GM19240 (cell line): ENCODE measurements at regions not wholly inside any gene's neighbourhood (a gene's known extent, or its start where the extent isn't known, plus 50 kb on each side); places are given as distances from the start of the nearest gene placed in this dataset.

ENCODE experiments used
- DNase-seq: peaks from one replicate; pipeline ENCODE4 v3.0.0; 2011; ENCODE audit warnings: low spot score; ENCODE audit not compliant: insufficient read length

DNA sequence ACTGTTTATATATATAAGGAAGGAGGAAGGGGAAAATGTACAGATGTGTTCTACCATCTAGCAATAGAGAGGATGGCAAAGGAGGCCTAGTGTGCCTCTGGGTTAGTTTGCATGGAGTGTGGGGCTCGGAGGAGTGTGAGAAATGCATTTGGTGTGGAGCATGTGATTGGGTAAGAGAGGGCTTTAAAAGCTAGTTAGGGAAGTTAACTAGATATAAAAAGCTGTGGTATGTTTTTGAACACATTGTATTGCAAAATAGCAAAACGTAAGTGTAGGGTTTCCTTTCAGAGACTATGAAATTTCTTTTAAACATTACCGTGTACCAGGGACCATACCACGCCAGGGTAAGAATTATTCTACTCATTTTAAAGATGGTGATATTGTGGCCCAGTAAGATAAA is 53.3 kb upstream of the STXBP6 start:
- DNase-seq, result no peak

DNA sequence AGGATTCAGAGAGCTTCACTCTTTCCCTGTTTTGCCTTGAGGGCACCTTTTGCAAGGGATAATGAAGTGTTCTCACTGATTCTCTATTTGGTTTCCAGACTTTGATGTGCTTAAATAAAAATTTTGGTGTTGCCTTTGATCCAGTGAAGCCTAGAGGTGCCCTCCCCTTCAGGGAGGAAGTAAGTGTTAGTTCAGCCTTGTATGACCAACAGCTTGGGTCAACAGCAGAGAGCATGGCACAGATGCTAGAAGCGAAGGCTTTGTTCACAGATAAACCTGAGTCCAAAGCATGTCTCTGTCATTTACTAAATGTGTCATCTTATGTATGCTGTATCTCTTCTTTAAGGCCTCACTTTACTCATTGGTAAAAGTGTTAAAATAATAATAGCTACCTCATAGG is 52.8 kb upstream of the STXBP6 start:
- no peak for DNase-seq

DNA sequence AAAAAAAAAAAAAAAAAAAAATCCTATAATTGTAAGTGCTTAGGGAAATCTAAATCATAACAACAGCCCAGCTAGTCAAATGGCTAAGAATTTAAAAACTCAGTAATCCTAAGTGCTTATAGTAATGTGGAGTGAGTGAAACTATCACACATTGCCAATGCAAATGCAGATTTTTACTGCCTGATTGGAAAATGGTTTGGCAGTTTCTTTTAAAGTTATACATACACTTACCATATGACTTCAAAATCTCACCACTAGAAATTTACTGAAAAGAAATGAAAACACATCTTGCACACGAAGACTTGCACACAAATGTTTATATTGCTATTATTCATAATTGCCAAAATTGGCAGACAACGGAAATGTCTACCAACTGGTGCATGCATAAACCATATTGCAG is 51.3 kb upstream of the STXBP6 start:
- no peak for DNase-seq
